ENCODE measurements at regions not wholly inside any gene's neighbourhood (a gene's known extent, or its start where the extent isn't known, plus 50 kb on each side); places are given as distances from the start of the nearest gene placed in this dataset.
"Not testable (repeated sequence)": the region's sequence is repeated elsewhere in the genome, so short reads cannot be mapped to it uniquely, and the experiment has no call there.

GRCh38 chr11:67940440-67940839 is 63.5 kb downstream of the UNC93B1 start:
- CTCF ChIA-PET; H3K27ac ChIP-seq (ENCODE audit: low read depth, low read length); DNase-seq (ENCODE audit: low read depth, low spot score); H3K9me3 ChIP-seq (ENCODE audit: control insufficient read depth, insufficient read depth, low read length); H3K27me3 ChIP-seq (ENCODE audit: control insufficient read depth, insufficient read depth, low read length); H3K4me3 ChIP-seq (ENCODE audit: low read depth, low read length): not testable (repeated sequence)
- POLR2A ChIA-PET = interaction anchor here (0.5 kb wide), 1 partner anchor 243 kb away, joined by 5 read pairs; no protein-coding TSS in a partner anchor

- POLR2A ChIA-PET; H3K4me3 ChIP-seq (ENCODE audit: low read depth, low read length); DNase-seq (ENCODE audit: low read depth, low spot score); CTCF ChIA-PET; H3K27me3 ChIP-seq (ENCODE audit: control insufficient read depth, insufficient read depth, low read length); H3K27ac ChIP-seq (ENCODE audit: low read depth, low read length); H3K9me3 ChIP-seq (ENCODE audit: control insufficient read depth, insufficient read depth, low read length): not testable (repeated sequence)
Measured at GRCh38 chr11:67938964-67939363, 64.9 kb downstream of the UNC93B1 start.

- DNase-seq (ENCODE audit: low read depth, low spot score); H3K9me3 ChIP-seq (ENCODE audit: control insufficient read depth, insufficient read depth, low read length); H3K27ac ChIP-seq (ENCODE audit: low read depth, low read length); H3K27me3 ChIP-seq (ENCODE audit: control insufficient read depth, insufficient read depth, low read length); H3K4me3 ChIP-seq (ENCODE audit: low read depth, low read length); CTCF ChIA-PET; POLR2A ChIA-PET: not testable (repeated sequence)
Measured at GRCh38 chr11:67938371-67938770, 65.5 kb downstream of the UNC93B1 start.

GRCh38 chr11:67923565-67923964 is 80.3 kb downstream of the UNC93B1 start:
- H3K9me3 ChIP-seq (ENCODE audit: control insufficient read depth, insufficient read depth, low read length); H3K27ac ChIP-seq (ENCODE audit: low read depth, low read length); CTCF ChIA-PET; H3K27me3 ChIP-seq (ENCODE audit: control insufficient read depth, insufficient read depth, low read length); H3K4me3 ChIP-seq (ENCODE audit: low read depth, low read length); DNase-seq (ENCODE audit: low read depth, low spot score); POLR2A ChIA-PET: not testable (repeated sequence)

GRCh38 chr11:67920546-67920945 is 83.4 kb downstream of the UNC93B1 start:
- H3K4me3 ChIP-seq (ENCODE audit: low read depth, low read length); DNase-seq (ENCODE audit: low read depth, low spot score): not testable (repeated sequence)

GRCh38 chr11:67912184-67912583 is 91.7 kb downstream of the UNC93B1 start:
- DNase-seq (ENCODE audit: low read depth, low spot score); H3K4me3 ChIP-seq (ENCODE audit: low read depth, low read length); H3K27me3 ChIP-seq (ENCODE audit: control insufficient read depth, insufficient read depth, low read length); H3K9me3 ChIP-seq (ENCODE audit: control insufficient read depth, insufficient read depth, low read length); H3K27ac ChIP-seq (ENCODE audit: low read depth, low read length); CTCF ChIA-PET; POLR2A ChIA-PET: not testable (repeated sequence)

More at GRCh38 chr11:67920546-67920945, 83.4 kb downstream of the UNC93B1 start:
- POLR2A ChIA-PET; CTCF ChIA-PET; H3K27ac ChIP-seq (ENCODE audit: low read depth, low read length); H3K27me3 ChIP-seq (ENCODE audit: control insufficient read depth, insufficient read depth, low read length); H3K9me3 ChIP-seq (ENCODE audit: control insufficient read depth, insufficient read depth, low read length): not testable (repeated sequence)

GRCh38 chr11:67911211-67911610 is 92.7 kb downstream of the UNC93B1 start:
- POLR2A ChIA-PET = not testable (repeated sequence)

GRCh38 chr11:67910803-67911202 is 93.1 kb downstream of the UNC93B1 start:
- DNase-seq (ENCODE audit: low read depth, low spot score); POLR2A ChIA-PET; H3K9me3 ChIP-seq (ENCODE audit: control insufficient read depth, insufficient read depth, low read length); H3K27ac ChIP-seq (ENCODE audit: low read depth, low read length); H3K4me3 ChIP-seq (ENCODE audit: low read depth, low read length); H3K27me3 ChIP-seq (ENCODE audit: control insufficient read depth, insufficient read depth, low read length); CTCF ChIA-PET: not testable (repeated sequence)

More at GRCh38 chr11:67911211-67911610, 92.7 kb downstream of the UNC93B1 start:
- H3K27ac ChIP-seq (ENCODE audit: low read depth, low read length); H3K27me3 ChIP-seq (ENCODE audit: control insufficient read depth, insufficient read depth, low read length); H3K4me3 ChIP-seq (ENCODE audit: low read depth, low read length); CTCF ChIA-PET; H3K9me3 ChIP-seq (ENCODE audit: control insufficient read depth, insufficient read depth, low read length); DNase-seq (ENCODE audit: low read depth, low spot score): not testable (repeated sequence)

- POLR2A ChIA-PET = not testable (repeated sequence)
Measured at GRCh38 chr11:67906969-67907368, 96.9 kb downstream of the UNC93B1 start.

GRCh38 chr11:67899462-67899861 is 104.4 kb downstream of the UNC93B1 start:
- H3K9me3 ChIP-seq (ENCODE audit: control insufficient read depth, insufficient read depth, low read length); H3K4me3 ChIP-seq (ENCODE audit: low read depth, low read length); POLR2A ChIA-PET; H3K27me3 ChIP-seq (ENCODE audit: control insufficient read depth, insufficient read depth, low read length); H3K27ac ChIP-seq (ENCODE audit: low read depth, low read length); DNase-seq (ENCODE audit: low read depth, low spot score); CTCF ChIA-PET: not testable (repeated sequence)

More at GRCh38 chr11:67906969-67907368, 96.9 kb downstream of the UNC93B1 start:
- DNase-seq (ENCODE audit: low read depth, low spot score); CTCF ChIA-PET; H3K9me3 ChIP-seq (ENCODE audit: control insufficient read depth, insufficient read depth, low read length); H3K27me3 ChIP-seq (ENCODE audit: control insufficient read depth, insufficient read depth, low read length); H3K27ac ChIP-seq (ENCODE audit: low read depth, low read length); H3K4me3 ChIP-seq (ENCODE audit: low read depth, low read length): not testable (repeated sequence)

- H3K27me3 ChIP-seq (ENCODE audit: control insufficient read depth, insufficient read depth, low read length); H3K27ac ChIP-seq (ENCODE audit: low read depth, low read length); CTCF ChIA-PET; DNase-seq (ENCODE audit: low read depth, low spot score); H3K4me3 ChIP-seq (ENCODE audit: low read depth, low read length); H3K9me3 ChIP-seq (ENCODE audit: control insufficient read depth, insufficient read depth, low read length); POLR2A ChIA-PET: not testable (repeated sequence)
Measured at GRCh38 chr11:67893487-67893886, 110.4 kb downstream of the UNC93B1 start.

GRCh38 chr11:67889646-67890045 is 114.3 kb downstream of the UNC93B1 start:
- H3K27me3 ChIP-seq (ENCODE audit: control insufficient read depth, insufficient read depth, low read length) = peaks cover 26% of the 10 kb centered on the region
- DNase-seq (ENCODE audit: low read depth, low spot score); H3K9me3 ChIP-seq (ENCODE audit: control insufficient read depth, insufficient read depth, low read length); H3K4me3 ChIP-seq (ENCODE audit: low read depth, low read length); POLR2A ChIA-PET; CTCF ChIA-PET; H3K27ac ChIP-seq (ENCODE audit: low read depth, low read length): not testable (repeated sequence)

- H3K27ac ChIP-seq (ENCODE audit: low read depth, low read length); H3K4me3 ChIP-seq (ENCODE audit: low read depth, low read length); H3K9me3 ChIP-seq (ENCODE audit: control insufficient read depth, insufficient read depth, low read length); POLR2A ChIA-PET; CTCF ChIA-PET; DNase-seq (ENCODE audit: low read depth, low spot score): not testable (repeated sequence)
- H3K27me3 ChIP-seq (ENCODE audit: control insufficient read depth, insufficient read depth, low read length) = peaks cover 26% of the 10 kb centered on the region
Measured at GRCh38 chr11:67888056-67888455, 115.8 kb downstream of the UNC93B1 start.

Data from AG04450 (cell line).